ENCODE measurements at regions not wholly inside any gene's neighbourhood (a gene's known extent, or its start where the extent isn't known, plus 50 kb on each side); places are given as distances from the start of the nearest gene placed in this dataset.

DNA sequence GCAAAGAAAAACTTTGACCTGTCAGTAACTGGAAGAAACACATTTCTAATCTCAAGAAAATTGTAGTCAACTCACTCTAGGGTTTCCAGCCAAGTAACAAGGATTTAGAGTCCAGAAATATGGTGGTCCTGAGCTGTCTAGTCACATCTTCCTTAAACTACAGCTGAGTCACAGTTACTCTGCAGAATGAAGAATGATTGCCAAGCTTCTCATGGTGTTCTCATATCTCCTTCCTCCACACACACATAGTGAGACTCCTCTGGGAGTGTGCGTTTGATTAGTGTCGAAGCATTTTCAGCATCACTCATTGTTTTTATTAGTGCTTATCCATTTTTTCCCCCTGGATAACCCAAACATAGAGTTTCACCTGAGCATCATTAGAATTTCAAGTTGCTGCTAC lies 93.1 kb upstream of the CXCL12 start:
- no peak for DNase-seq

- no peak for DNase-seq
Measured at GRCh38 chr10:44478876-44479705, 94.2 kb upstream of the CXCL12 start.

- no peak for DNase-seq
Measured at GRCh38 chr10:44492678-44493077, 107.8 kb upstream of the CXCL12 start.

DNA sequence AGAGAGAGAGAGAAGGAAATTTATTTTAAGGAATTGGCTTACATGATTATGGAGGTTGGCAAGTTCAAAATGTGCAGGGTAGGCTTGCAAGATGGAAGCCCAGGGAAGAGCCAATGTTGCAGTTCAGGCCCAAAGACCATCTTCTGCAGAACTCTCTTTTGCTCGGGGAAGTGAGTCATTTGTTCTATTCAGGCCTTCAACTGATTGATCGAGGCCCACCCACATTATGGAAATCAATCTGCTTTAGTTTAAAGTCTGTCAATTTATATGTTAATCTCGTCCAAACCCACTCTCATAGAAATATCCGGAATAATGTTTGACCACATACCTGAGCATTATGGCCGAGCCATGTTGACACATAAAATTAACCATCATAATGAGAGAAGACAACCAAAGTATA lies 113.3 kb upstream of the CXCL12 start:
- DNase-seq: no peak

DNA sequence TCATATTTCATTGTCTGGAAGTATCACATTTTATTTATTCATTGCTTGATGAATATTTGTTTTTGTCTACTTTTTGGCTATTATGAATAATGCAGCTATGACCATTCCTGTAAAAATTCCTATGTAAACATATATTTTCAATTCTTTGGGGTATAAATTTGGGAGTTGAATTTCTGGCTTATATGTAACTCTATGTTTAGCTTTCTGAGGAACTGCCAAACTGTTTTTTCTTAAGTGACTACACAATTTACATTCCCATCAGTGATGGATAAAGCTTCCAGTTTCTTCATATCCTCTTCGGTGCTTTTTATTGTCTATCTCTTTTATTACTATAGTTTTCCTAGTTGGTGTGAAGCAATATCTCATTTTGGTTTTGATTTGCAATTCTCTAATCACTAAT lies 115.6 kb upstream of the CXCL12 start:
- no peak for DNase-seq

DNA sequence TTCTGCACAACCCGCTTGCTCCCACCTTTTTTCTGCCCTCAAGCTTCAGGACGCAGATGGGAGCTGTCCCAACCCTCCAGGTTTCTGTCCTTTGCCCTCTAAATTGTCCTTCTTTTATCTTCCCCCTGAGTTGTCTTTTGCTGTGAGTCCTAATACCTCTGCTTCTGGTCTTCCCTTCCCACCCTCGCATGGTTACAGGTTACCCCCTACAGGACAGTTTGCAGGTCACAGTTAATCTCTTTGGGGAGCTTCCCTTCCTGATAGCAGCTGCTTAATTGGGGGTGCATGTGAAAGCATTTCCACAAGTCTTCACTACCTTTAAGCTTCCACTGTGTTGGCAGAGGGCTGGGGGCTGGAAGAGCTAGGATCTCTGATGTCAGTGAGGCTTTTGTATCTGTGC lies 121.5 kb upstream of the CXCL12 start:
- DNase-seq: no peak

GRCh38 chr10:44510379-44511115 lies 125.7 kb upstream of the CXCL12 start:
- no peak for DNase-seq

- DNase-seq: no peak
Measured at GRCh38 chr10:44511166-44511565, 126.3 kb upstream of the CXCL12 start.

DNA sequence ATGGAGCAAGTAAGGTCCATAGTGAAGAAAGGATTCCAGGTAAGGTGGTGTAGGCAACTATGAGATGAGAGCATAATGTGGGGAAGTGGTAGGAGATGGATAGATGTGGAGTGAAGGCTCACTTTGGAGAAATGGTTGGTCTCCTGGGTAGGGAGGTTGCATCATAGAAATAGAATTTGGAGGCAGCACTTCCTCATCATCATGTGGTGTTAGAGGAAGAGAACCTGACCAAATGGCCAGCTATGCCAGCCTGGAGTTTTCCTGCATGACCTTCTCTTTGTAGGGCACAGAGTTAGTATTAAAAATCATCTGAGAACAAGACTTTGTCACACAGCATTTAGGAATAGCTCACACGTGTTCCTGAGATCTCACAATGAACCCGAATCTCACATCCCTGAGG lies 126.7 kb upstream of the CXCL12 start:
- DNase-seq: no peak

DNA sequence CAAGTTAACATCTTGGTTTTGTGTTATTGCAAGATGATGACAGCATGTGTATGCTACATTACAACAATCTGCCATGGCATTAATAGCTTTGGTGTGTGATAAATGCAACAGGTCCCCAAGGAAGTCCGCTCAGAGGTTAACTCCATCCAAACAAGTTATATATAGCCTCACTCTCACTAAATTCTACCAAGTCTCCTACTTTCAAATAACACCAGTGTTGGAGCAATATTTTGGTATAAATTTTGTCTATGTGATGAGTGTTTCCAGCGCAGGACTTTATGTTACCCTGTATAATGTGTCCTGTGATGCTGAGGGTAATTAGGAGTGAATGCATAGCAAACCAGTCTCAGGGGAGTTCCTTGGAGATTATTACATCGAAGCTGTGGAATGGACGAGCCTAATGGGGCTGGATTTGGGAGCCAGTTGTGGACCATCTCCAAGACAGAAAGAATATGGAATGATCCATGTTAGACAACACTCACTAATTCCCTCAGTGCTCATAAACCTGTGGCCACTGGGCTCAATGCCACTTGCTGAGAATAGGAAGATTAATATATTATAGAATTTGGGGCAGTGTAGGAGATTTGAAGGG lies 127.6 kb upstream of the CXCL12 start:
- no peak for DNase-seq

DNA sequence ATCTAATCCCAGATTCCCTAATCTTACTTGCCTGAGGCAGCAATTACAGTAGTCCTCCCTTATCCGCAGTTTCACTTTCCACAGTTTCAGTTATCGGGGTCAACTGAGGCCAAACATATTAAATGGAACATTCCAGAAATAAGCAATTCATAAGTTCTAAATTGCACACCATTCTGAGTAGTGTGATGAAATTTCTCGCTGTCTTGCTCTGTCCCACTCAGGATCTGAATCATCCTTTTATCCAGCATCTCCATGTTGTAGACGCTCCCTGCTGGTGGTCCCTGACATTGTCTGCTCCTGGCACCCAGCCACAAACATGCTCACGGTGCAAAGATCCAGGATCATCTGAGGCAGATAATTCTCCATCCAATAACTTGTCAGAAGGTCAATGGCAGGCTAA lies 128.7 kb upstream of the CXCL12 start:
- no peak for DNase-seq

DNA sequence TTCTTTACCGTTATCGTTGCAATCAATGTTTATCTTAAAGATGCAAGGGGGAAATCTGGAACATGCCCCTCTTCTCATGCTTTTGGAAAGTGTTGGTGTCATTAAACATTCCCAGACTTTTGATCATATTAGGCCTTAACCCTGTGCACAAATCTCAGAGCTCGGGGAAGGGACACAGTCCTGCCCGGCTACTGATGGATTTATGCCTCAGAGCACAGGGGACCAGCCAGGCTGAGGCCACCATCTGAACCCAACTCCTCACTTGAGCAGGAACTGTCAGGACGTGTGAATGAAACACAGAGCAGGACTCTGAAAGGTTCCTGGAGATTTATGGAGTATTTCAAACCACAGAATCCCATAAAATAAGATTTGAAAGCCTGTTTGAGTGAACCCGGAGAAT lies 132.0 kb upstream of the CXCL12 start:
- DNase-seq: no peak

- DNase-seq: no peak
Measured at GRCh38 chr10:44517635-44518034, 132.7 kb upstream of the CXCL12 start.

- DNase-seq: no peak
Measured at GRCh38 chr10:44519361-44519760, 134.5 kb upstream of the CXCL12 start.

- DNase-seq: no peak
Measured at GRCh38 chr10:44520651-44521050, 135.8 kb upstream of the CXCL12 start.

DNA sequence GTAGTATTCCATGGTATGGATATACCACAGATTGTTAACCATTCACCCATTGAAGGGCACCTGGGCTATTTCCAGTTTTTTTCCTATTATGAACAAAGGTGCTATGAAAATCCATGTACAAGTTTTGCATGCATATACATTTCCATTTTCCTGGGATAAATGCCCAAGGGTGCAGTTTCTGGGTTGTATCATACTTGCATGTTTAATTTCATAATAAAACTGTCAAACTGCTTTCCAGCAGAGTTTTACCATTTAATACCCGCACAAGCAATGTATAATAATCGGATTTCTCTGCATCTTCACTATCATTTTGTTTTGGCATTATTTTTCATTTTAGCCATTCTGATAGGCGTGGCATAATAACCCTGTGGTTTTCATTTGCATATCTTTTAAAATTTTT lies 154.3 kb upstream of the CXCL12 start:
- no peak for DNase-seq

DNA sequence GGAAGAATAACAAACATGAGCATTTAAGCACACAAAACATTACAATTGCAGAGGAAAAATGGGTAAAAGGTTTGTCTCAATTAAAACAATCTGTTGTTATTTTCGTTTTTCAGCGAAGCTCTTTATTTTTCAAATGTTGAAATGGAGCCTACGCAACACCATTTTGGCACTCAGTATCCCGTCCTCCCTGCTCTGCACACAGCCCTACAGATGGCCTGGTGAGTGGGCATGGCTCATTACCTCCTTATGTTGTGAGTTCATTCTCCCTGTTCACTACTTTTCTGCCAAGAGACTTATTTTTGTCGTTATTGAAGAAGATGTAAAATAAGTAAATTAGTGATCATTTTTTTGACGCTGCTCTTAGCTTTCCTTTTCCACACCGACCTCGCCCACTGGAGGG lies 167.8 kb upstream of the CXCL12 start:
- no peak for DNase-seq

GRCh38 chr10:44557596-44558191 lies 172.8 kb upstream of the CXCL12 start:
- no peak for DNase-seq

DNA sequence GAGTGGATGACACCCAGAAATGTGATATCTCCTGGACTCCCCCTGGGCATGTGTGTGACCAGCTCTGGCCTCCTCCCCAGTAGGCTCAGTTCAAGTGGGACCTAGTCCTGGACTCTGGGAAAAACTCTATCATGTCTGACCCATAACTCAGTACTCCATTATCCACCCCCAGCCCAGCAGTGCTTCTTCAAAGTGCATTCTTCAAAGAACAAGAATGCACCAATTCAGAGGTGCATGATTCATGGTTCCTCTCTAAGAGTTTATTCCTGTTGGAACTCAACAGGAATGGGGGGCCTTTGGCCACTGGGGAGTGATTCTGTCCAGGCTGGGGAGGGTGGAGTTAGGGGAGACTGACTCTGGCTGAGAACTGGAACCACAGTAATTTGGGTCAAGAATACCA lies 173.6 kb upstream of the CXCL12 start:
- DNase-seq: no peak

DNA sequence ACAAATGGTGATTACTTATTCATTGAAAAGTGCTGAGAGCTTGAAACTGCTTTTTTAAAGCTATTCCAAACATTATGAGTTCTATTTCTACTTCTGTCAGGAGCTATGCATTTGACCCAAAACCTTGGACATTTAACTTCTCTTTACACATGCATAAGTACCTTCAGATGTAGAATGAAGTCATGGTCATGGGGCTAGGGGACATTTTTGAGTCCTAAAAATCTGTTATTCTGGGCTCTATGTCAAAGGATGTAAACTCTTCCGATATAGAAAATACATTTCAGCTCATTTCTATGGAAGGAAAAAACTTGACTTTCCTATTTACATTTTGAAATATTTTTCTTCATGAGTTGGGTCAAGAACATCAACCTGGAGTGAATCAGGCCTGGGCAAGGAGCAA lies 179.5 kb upstream of the CXCL12 start:
- DNase-seq: no peak

GRCh38 chr10:44564790-44565189 lies 179.9 kb upstream of the CXCL12 start:
- no peak for DNase-seq

DNA sequence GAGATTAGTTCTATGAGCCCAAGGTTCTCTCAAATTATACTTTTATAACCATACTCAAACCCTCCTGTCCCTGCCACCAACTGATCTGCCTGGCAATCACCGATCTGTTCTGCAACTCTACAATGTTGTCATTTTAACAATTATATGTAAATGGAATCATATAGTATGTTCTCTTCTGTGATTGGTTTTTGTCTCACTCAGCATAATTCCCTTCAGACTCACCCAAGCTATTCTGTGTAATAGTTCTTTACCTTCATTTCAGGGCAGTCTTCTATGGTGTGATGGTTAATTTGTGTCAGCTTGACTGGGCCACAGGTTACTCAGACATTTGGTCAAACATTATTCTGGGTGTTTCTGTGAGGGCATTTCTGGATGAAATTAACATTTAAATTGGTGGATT lies 181.9 kb upstream of the CXCL12 start:
- DNase-seq: no peak

- DNase-seq: no peak
Measured at GRCh38 chr10:44567471-44567870, 182.6 kb upstream of the CXCL12 start.
